ENCODE measurements at regions not wholly inside any gene's neighbourhood (a gene's known extent, or its start where the extent isn't known, plus 50 kb on each side); places are given as distances from the start of the nearest gene placed in this dataset.
A peak's percentile ranks its signal among the peaks of the same experiment; 100 is the strongest.

- DNase-seq (ENCODE audit: extremely low read depth in 1 of 11, low read depth in 9 of 11, low spot score in 4 of 11): no peak
Observed at GRCh38 chrX:104316739-104317138, 62.0 kb upstream of the ESX1 start.

GRCh38 chrX:104315555-104315954 lies 60.8 kb upstream of the ESX1 start:
- DNase-seq (ENCODE audit: extremely low read depth in 1 of 11, low read depth in 9 of 11, low spot score in 4 of 11): no peak

GRCh38 chrX:104310657-104311254 lies 56.0 kb upstream of the ESX1 start:
- DNase-seq (ENCODE audit: extremely low read depth in 1 of 11, low read depth in 9 of 11, low spot score in 4 of 11): no peak

GRCh38 chrX:104310090-104310489 lies 55.4 kb upstream of the ESX1 start:
- peak in 5 of 11 donors; percentile 2 to 13 (median 7) for DNase-seq (ENCODE audit: extremely low read depth in 1 of 11, low read depth in 9 of 11, low spot score in 4 of 11)

- no peak for DNase-seq (ENCODE audit: extremely low read depth in 1 of 11, low read depth in 9 of 11, low spot score in 4 of 11)
Observed at GRCh38 chrX:104309169-104309568, 54.4 kb upstream of the ESX1 start.

GRCh38 chrX:104307341-104307740 lies 52.6 kb upstream of the ESX1 start:
- DNase-seq (ENCODE audit: extremely low read depth in 1 of 11, low read depth in 9 of 11, low spot score in 4 of 11): no peak

GRCh38 chrX:104306180-104306579 lies 51.4 kb upstream of the ESX1 start:
- no peak for DNase-seq (ENCODE audit: extremely low read depth in 1 of 11, low read depth in 9 of 11, low spot score in 4 of 11)
